SJCRH30 (cell line): ENCODE measurements at regions not wholly inside any gene's neighbourhood (a gene's known extent, or its start where the extent isn't known, plus 50 kb on each side); places are given as distances from the start of the nearest gene placed in this dataset.
A peak's percentile ranks its signal among the peaks of the same experiment; 100 is the strongest.

Experiments used
- DNase-seq, 2 experiments: peaks; one replicate each; pipeline ENCODE4 v3.0.0-alpha.2; 2015 to 2020
- H3K27ac ChIP-seq: fragments of 250-450 bp; sonication (Bioruptor Pico); 2 replicates; pipeline ENCODE4 v1.5.1; 2020; ENCODE audit warnings: mild to moderate bottlenecking, moderate library complexity
- H3K27me3 ChIP-seq: fragments of 250-450 bp; sonication (Bioruptor Pico); 2 replicates; pipeline ENCODE4 v1.5.1; 2020; ENCODE audit warnings: mild to moderate bottlenecking, moderate library complexity
- H3K36me3 ChIP-seq: fragments of 250-450 bp; sonication (Bioruptor Pico); 2 replicates; pipeline ENCODE4 v1.5.1; 2020; ENCODE audit warnings: mild to moderate bottlenecking, moderate library complexity
- H3K4me1 ChIP-seq: fragments of 250-450 bp; sonication (Bioruptor Pico); 2 replicates; pipeline ENCODE4 v1.5.1; 2020; ENCODE audit warnings: mild to moderate bottlenecking, moderate library complexity
- H3K4me3 ChIP-seq: fragments of 250-450 bp; sonication (Bioruptor Pico); 2 replicates; pipeline ENCODE4 v1.5.1; 2020; ENCODE audit warnings: mild to moderate bottlenecking, moderate library complexity
- H3K9me3 ChIP-seq: fragments of 250-450 bp; sonication (Bioruptor Pico); replicated peaks from 2 replicates; pipeline ENCODE4 v1.5.1; 2020; ENCODE audit warnings: mild to moderate bottlenecking, moderate library complexity

DNA sequence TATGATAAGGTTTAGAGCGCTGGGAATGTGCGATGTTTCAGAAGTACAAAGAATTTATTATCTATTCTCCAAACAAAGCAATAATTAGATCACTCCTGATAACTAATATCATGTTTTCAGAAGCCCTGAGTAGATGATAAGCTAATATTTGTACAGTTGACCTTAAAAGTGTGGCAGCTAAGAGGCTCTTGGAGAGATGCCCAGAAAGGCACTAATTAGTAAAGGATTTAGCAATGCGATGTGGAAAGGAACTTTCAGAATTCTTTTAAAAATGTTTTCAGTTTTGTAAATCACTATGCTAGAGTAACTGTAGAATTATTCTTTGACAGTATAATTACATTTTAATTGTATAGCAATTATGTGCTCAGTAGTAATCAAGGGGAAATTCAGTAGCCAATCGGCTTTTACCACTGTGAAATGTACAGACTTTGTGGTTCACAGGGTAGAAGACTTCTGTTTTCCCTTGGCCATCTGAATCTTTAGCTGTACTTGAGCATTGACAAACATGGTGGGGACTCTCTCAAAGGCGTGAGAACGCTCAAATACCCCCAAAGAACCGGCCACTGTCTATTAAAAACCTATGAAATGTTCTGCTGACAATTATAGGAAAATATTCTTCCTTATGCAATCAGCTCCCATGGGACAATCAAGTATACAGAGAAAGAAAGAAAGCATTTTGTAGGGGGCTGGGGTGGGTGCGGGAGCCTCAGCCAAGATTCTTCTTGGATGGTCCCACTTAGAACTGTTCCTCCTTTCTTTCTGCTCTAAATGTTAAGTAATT is 262.8 kb upstream of the AGAP1 start:
- Histone ChIP-seq H3K9me3 (no peaks in the 10 kb centered on the region), H3K4me1 (peaks cover 18% of the 10 kb centered on the region), H3K27ac (no peak overlapping the region), H3K36me3 (no peaks in the 10 kb centered on the region), H3K4me3 (peak overlapping the region; percentile 7), H3K27me3 (no peaks in the 10 kb centered on the region)
- peak in 1 of 2 experiments; percentile 61 for DNase-seq

GRCh38 chr2:235232449-235233433 is 261.1 kb upstream of the AGAP1 start:
- peaks cover 17% of the 10 kb centered on the region for H3K4me1 ChIP-seq
- no peak overlapping the region for H3K4me3 ChIP-seq
- H3K27ac ChIP-seq, result no peak overlapping the region
- H3K27me3 ChIP-seq, result no peaks in the 10 kb centered on the region
- H3K36me3 ChIP-seq, result no peaks in the 10 kb centered on the region
- no peaks in the 10 kb centered on the region for H3K9me3 ChIP-seq
- DNase-seq, result no peak

DNA sequence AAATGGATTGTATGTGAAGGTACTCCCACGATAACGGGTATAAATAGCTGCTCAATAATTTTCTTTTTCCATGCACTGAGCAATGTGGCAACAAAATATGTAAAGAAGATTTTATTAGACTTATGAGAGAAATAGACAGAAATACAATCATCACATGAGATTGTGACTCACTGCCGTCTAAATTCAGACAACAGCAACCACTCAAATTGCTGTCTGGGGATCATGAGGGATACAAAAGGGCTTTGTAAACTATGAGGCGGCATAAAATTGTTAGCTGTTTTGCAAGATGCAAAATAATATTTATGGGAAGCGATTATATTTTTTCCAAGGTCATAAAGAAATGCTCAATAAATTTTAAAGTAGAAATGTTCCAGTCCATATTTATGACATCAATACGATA is 259.1 kb upstream of the AGAP1 start:
- Histone ChIP-seq H3K27ac (no peak overlapping the region), H3K36me3 (no peaks in the 10 kb centered on the region)
- DNase-seq, result peak in 1 of 2 experiments; percentile 42

GRCh38 chr2:235235977-235236767 is 257.7 kb upstream of the AGAP1 start:
- DNase-seq, result no peak
- no peak overlapping the region for H3K27ac ChIP-seq
- H3K4me3 ChIP-seq, result no peak overlapping the region
- H3K27me3 ChIP-seq, result no peaks in the 10 kb centered on the region
- no peaks in the 10 kb centered on the region for H3K36me3 ChIP-seq
- H3K4me1 ChIP-seq, result peaks cover 21% of the 10 kb centered on the region
- H3K9me3 ChIP-seq, result no peaks in the 10 kb centered on the region

More for the DNA sequence above, 259.1 kb upstream of the AGAP1 start:
- no peaks in the 10 kb centered on the region for H3K27me3 ChIP-seq
- no peaks in the 10 kb centered on the region for H3K9me3 ChIP-seq
- H3K4me3 ChIP-seq, result no peak overlapping the region
- peaks cover 28% of the 10 kb centered on the region for H3K4me1 ChIP-seq

- DNase-seq, result peak; percentile 81 to 85
- H3K4me3 ChIP-seq, result no peak overlapping the region
- H3K9me3 ChIP-seq, result no peaks in the 10 kb centered on the region
- no peak overlapping the region; the same call in 1 of the 2 replicates for H3K27ac ChIP-seq
- no peaks in the 10 kb centered on the region for H3K36me3 ChIP-seq
- peaks cover 15% of the 10 kb centered on the region for H3K4me1 ChIP-seq
- no peaks in the 10 kb centered on the region for H3K27me3 ChIP-seq
Measured at GRCh38 chr2:235238537-235238936, 255.3 kb upstream of the AGAP1 start.

- no peak overlapping the region for H3K27ac ChIP-seq
- H3K27me3 ChIP-seq, result no peaks in the 10 kb centered on the region
- no peaks in the 10 kb centered on the region for H3K36me3 ChIP-seq
- H3K4me1 ChIP-seq, result peaks cover 20% of the 10 kb centered on the region
- DNase-seq, result no peak
- H3K9me3 ChIP-seq, result no peaks in the 10 kb centered on the region
- H3K4me3 ChIP-seq, result no peak overlapping the region
Measured at GRCh38 chr2:235240574-235240973, 253.3 kb upstream of the AGAP1 start.

DNA sequence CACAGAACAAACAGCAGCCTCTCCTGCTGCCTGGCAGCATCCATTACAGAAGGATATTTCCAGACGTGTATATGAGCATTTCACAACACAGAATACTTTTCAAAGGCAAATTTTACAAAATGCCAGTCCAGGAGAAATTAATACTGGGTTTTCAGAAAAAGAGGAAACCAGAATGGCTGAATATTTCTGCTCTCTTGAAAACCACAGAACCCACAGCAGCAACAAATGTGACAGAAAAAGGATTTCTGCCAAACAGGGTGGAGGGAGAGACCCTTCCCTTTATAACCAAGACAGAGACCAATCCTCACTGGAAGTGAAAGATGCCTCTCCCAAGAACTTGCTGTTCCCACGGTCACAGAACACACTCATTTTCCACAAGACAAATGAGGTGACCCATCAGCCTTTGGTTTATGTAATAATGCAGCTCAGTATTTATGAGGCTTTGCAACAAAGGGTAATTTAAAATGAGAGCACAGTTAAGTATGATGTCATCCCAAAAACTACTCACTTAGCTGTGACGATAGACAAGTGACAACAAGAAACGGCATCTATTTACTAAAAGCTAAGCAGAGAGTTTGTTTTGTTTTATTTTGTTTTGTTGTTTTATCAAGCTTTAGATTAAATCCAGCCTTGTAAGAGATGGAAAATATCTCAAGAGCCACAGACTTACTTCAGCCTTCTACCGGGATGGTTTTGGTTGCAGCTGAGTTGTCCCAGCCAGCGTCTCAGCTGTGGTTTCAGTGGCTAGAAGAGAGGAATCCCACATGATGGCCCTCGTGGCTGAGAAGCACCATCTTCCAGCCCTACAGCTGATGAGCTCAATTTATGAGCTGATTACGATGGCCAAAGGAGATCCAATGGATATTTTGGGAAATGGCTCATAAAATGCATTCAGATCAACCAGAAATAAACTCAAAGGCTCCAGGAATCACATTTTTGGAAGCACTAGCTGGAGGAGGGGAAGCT is 249.3 kb upstream of the AGAP1 start:
- no peaks in the 10 kb centered on the region for H3K9me3 ChIP-seq
- H3K4me3 ChIP-seq, result no peak overlapping the region
- peak in 1 of 2 experiments; percentile 52 for DNase-seq
- no peak overlapping the region for H3K27ac ChIP-seq
- no peaks in the 10 kb centered on the region for H3K36me3 ChIP-seq
- H3K4me1 ChIP-seq, result peaks cover 10% of the 10 kb centered on the region
- H3K27me3 ChIP-seq, result no peaks in the 10 kb centered on the region

DNA sequence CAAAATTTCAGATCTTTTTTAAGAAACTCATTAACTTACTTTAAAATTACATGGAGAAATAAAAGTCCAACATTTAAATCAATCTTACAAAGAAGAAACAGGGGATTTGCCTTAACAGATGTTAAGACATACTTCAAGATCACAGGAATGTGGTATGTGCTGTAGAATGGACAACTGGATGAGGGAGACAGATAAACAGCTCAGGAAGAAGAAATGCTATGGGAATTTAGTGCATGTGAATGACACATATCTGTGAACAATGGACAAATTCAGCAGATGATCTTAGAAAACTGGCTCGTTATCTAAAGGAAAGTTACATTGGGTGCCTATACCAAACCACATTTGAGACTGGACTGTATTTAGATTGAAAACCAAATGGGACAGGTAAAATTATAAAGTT is 246.8 kb upstream of the AGAP1 start:
- H3K27ac ChIP-seq, result no peak overlapping the region
- H3K9me3 ChIP-seq, result no peaks in the 10 kb centered on the region
- no peaks in the 10 kb centered on the region for H3K27me3 ChIP-seq
- no peak for DNase-seq
- peaks cover 10% of the 10 kb centered on the region for H3K4me1 ChIP-seq
- H3K4me3 ChIP-seq, result no peak overlapping the region
- no peaks in the 10 kb centered on the region for H3K36me3 ChIP-seq

GRCh38 chr2:235255693-235256092 is 238.2 kb upstream of the AGAP1 start:
- no peak overlapping the region for H3K27ac ChIP-seq
- peak in 1 of 2 experiments; percentile 28 for DNase-seq
- no peak overlapping the region for H3K4me3 ChIP-seq
- H3K36me3 ChIP-seq, result no peaks in the 10 kb centered on the region
- H3K27me3 ChIP-seq, result no peaks in the 10 kb centered on the region
- no peaks in the 10 kb centered on the region for H3K9me3 ChIP-seq
- H3K4me1 ChIP-seq, result no peaks in the 10 kb centered on the region

DNA sequence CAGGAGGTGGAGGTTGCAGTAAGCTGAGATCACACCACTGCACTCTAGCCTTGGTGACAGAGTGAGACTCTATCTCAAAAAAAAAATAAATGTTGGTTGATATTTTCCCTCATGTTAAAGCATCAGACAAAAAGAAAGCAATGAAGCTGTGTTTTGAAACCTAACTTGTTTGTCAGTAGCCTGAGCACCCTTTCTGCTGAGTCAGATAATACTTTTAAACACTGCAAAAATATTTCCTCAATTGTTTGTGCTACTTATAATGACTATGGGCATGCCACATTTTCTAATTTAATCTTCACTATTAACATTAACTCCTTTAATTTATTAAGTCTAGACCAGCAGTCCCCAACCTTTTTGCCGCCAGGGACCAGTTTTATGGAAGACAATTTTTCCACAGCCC is 236.3 kb upstream of the AGAP1 start:
- Histone ChIP-seq H3K27me3 (no peaks in the 10 kb centered on the region), H3K27ac (no peak overlapping the region), H3K4me3 (no peak overlapping the region), H3K4me1 (no peaks in the 10 kb centered on the region), H3K9me3 (no peaks in the 10 kb centered on the region), H3K36me3 (no peaks in the 10 kb centered on the region)
- no peak for DNase-seq

GRCh38 chr2:235262750-235263149 is 231.1 kb upstream of the AGAP1 start:
- H3K27ac ChIP-seq, result no peak overlapping the region
- no peak for DNase-seq

DNA sequence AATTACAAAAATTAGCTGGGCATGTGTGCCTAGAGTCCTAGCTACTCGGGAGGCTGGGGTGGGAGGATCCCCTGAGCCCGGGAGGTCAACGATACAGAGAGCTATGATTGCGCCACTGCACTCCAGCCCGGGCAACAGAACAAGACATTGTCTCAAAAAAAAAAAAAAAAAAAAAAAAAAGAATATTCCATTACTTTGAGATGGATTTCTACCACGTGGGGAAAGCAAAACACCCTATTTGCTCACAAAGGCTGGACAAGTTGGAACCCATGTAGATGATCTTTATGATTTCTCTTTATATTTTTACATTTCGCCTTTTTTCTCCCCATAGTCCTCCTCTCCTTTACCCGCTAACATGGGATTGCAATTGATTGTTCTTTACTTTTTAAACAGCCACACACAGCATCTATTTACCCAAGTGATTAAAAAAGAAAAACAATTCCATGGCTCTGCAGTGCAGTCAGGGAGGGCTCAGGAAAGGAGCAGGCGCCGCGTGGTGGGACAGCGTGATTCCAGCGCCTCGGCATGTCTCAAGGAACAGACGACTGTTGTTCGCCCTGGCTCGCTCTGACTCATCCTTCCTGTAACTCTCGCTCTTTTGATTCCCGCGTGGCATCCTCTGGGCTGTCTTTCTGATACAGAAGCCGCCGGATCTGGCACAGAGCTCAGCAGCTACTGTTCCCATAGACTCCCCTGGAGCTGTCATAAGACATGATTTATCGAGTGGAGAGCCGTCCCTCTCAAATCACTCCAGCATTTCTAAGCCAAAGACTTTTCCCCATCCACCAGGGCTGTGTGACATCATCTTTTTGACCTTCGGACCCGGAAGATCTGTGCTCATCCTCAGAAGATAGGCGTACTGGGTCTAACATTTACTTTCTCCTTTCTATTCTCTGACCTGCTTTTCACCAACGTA is 230.4 kb upstream of the AGAP1 start:
- peak overlapping the region; percentile 40 for H3K27ac ChIP-seq
- H3K4me1 ChIP-seq, result no peaks in the 10 kb centered on the region; the same call in 1 of the 2 replicates
- H3K4me3 ChIP-seq, result peak overlapping the region; percentile 41
- peak; percentile 91 to 94 for DNase-seq
- no peaks in the 10 kb centered on the region for H3K9me3 ChIP-seq
- H3K36me3 ChIP-seq, result no peaks in the 10 kb centered on the region
- H3K27me3 ChIP-seq, result no peaks in the 10 kb centered on the region

More at GRCh38 chr2:235262750-235263149, 231.1 kb upstream of the AGAP1 start:
- Histone ChIP-seq H3K4me1 (no peaks in the 10 kb centered on the region), H3K27me3 (no peaks in the 10 kb centered on the region), H3K4me3 (no peak overlapping the region), H3K9me3 (no peaks in the 10 kb centered on the region), H3K36me3 (no peaks in the 10 kb centered on the region)

DNA sequence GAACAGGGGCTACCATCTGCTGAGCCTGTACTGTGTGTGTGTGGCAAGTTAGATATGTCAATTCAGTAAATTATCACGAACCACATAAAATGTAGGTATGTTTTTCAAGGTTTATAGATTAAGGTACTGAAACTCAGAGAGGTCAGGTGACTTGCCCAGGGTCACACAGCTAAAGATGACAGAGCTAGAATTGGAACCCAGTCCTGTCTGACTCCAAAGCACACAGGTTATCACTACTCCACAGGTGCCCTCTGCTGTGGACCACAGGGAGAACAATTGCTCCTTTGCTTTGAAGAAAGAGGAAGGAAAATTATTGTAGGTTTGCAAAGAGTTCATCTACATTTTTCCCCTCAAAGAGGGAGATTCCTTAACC is 229.7 kb upstream of the AGAP1 start:
- peak overlapping the region; percentile 41 for H3K4me3 ChIP-seq
- no peaks in the 10 kb centered on the region for H3K27me3 ChIP-seq
- H3K36me3 ChIP-seq, result no peaks in the 10 kb centered on the region
- H3K4me1 ChIP-seq, result no peaks in the 10 kb centered on the region; the same call in 1 of the 2 replicates
- peak in 1 of 2 experiments; percentile 27 for DNase-seq
- peak overlapping the region; percentile 40 for H3K27ac ChIP-seq
- no peaks in the 10 kb centered on the region for H3K9me3 ChIP-seq
